ENCODE measurements at regions not wholly inside any gene's neighbourhood (a gene's known extent, or its start where the extent isn't known, plus 50 kb on each side); places are given as distances from the start of the nearest gene placed in this dataset.

DNA sequence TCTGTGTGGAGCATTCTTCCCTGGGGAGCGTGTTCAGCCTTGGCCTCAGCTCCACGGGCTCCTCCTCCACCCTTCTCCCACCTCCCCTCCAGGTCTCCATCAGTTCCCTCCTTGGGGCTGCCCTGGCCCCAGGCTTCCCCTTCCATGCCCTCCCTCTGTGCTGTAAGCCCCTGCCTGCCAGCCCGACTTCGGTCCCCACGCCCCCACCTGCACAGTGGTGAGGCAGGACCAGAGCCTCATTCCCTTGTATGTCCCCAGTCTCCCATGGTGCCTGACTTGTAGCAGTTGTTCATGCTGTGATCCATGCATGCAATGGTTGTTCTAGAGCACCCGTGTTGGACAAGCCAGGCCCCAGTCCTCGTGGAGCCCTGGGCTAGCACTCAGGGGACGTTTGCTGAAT is 199.4 kb downstream of the RBFOX3 start:
- DNase-seq (ENCODE audit: low spot score) (no peak), ATAC-seq (no peak)
- Mint-ChIP-seq H3K36me3 (no peaks in the 10 kb centered on the region), H3K9me3 (no peaks in the 10 kb centered on the region), H3K4me1 (peaks cover 17% of the 10 kb centered on the region; the same call in 1 of the 2 replicates), H3K27ac (no peak overlapping the region), H3K4me3 (no peak overlapping the region), H3K27me3 (ENCODE audit: low read depth) (peaks cover 3% of the 10 kb centered on the region; the same call in 1 of the 2 replicates)
- ChIA-PET POLR2A (no interaction called here), CTCF (interaction anchor here (2.1 kb wide), 1 partner anchor 10 kb away, joined by 18 read pairs; no protein-coding TSS in a partner anchor)
- no peak for TF ChIP-seq ETV6 (CRISPR knock-in tag; IDR thresholded peaks at IDR 0.05)
- no peak for TF ChIP-seq ZBTB21 (CRISPR knock-in tag; IDR thresholded peaks at IDR 0.05; ENCODE audit: borderline replicate concordance)
- TF ChIP-seq, protein P1, sequence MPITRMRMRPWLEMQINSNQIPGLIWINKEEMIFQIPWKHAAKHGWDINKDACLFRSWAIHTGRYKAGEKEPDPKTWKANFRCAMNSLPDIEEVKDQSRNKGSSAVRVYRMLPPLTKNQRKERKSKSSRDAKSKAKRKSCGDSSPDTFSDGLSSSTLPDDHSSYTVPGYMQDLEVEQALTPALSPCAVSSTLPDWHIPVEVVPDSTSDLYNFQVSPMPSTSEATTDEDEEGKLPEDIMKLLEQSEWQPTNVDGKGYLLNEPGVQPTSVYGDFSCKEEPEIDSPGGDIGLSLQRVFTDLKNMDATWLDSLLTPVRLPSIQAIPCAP (CRISPR knock-in tag; IDR thresholded peaks at IDR 0.05): no peak
- TF ChIP-seq CREB1 (CRISPR knock-in tag; IDR thresholded peaks at IDR 0.05): no peak
- TF ChIP-seq, protein P2, sequence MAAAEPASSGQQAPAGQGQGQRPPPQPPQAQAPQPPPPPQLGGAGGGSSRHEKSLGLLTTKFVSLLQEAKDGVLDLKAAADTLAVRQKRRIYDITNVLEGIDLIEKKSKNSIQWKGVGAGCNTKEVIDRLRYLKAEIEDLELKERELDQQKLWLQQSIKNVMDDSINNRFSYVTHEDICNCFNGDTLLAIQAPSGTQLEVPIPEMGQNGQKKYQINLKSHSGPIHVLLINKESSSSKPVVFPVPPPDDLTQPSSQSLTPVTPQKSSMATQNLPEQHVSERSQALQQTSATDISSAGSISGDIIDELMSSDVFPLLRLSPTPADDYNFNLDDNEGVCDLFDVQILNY (CRISPR knock-in tag; IDR thresholded peaks at IDR 0.05): no peak

DNA sequence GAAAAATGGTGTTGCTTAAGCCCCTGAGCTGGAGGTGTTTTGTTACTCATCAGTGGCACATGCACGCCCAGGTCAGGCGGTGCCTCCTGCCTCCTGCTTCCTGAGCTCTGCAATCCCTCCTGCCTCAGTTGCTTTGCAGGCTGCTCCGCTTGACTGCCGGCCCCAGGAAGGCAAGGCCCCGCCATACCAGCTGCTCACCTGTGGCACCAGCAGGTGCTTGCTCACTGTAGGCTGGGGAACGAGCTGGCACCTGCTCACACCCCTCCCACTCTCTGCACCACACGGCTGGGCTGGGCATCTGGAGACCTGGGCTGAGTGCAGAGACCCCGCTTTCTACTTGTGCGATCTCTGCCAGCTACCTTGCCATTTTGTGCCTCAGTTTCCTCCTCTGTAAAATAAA is 200.2 kb downstream of the RBFOX3 start:
- ATAC-seq: no peak
- no peak overlapping the region for H3K4me3 Mint-ChIP-seq
- CTCF ChIA-PET: interaction anchor here (0.7 to 2.1 kb wide), 3 partner anchors 9 to 248 kb away, joined by 3 to 18 read pairs (median 4); no protein-coding TSS in a partner anchor

More for the DNA sequence above, 200.2 kb downstream of the RBFOX3 start:
- POLR2A ChIA-PET: no interaction called here
- TF ChIP-seq JAZF1 (CRISPR knock-in tag; IDR thresholded peaks at IDR 0.05): no peak
- TF ChIP-seq, protein P3, sequence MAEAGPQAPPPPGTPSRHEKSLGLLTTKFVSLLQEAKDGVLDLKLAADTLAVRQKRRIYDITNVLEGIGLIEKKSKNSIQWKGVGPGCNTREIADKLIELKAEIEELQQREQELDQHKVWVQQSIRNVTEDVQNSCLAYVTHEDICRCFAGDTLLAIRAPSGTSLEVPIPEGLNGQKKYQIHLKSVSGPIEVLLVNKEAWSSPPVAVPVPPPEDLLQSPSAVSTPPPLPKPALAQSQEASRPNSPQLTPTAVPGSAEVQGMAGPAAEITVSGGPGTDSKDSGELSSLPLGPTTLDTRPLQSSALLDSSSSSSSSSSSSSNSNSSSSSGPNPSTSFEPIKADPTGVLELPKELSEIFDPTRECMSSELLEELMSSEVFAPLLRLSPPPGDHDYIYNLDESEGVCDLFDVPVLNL (CRISPR knock-in tag; IDR thresholded peaks at IDR 0.05; ENCODE audit: borderline replicate concordance, low read depth): no peak
- TF ChIP-seq, protein P4, sequence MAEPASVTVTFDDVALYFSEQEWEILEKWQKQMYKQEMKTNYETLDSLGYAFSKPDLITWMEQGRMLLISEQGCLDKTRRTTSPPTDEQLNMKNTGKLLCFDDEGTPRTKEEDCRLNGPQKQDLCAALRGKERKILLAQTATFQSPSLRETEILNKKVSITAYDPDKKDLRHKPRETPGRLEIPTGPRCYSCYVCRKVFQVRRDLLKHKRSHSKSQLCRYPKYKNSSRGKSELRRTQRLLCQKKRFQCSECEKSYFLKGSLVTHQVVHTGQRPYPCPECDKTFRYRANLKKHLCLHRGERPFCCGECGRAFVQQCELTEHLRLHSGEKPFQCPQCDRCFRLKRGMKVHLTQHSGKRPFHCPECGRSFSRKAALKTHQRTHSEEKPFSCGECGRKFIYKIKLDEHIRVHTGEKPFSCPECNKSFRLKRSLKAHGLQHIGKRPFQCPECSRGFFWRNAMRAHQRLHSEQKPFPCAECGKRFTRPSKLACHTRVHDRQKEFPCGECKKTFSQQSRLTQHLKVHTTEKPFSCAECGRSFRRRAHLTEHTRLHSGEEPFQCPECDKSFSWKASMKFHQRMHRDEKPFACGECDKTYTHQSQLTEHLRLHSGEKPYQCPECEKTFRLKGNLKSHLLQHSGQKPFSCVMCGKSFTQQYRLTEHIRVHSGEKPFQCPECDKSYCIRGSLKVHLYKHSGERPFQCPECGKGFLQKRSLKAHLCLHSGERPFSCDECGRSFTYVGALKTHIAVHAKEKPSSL (CRISPR knock-in tag; conservative IDR thresholded peaks at IDR 0.05): no peak
- TF ChIP-seq TEAD1 (CRISPR knock-in tag; IDR thresholded peaks at IDR 0.05): no peak
- no peak for TF ChIP-seq FOXJ3 (CRISPR knock-in tag; IDR thresholded peaks at IDR 0.05; ENCODE audit: borderline replicate concordance)
- no peak for TF ChIP-seq SP1 (CRISPR knock-in tag; conservative IDR thresholded peaks at IDR 0.05)
- no peak for TF ChIP-seq RELA (CRISPR knock-in tag; IDR thresholded peaks at IDR 0.05; ENCODE audit: borderline replicate concordance)
- no peak for TF ChIP-seq ZNF671 (CRISPR knock-in tag; IDR thresholded peaks at IDR 0.05)
- TF ChIP-seq, protein P5, sequence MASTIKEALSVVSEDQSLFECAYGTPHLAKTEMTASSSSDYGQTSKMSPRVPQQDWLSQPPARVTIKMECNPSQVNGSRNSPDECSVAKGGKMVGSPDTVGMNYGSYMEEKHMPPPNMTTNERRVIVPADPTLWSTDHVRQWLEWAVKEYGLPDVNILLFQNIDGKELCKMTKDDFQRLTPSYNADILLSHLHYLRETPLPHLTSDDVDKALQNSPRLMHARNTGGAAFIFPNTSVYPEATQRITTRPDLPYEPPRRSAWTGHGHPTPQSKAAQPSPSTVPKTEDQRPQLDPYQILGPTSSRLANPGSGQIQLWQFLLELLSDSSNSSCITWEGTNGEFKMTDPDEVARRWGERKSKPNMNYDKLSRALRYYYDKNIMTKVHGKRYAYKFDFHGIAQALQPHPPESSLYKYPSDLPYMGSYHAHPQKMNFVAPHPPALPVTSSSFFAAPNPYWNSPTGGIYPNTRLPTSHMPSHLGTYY (CRISPR knock-in tag; IDR thresholded peaks at IDR 0.05): no peak
- no peak for TF ChIP-seq ZNF317 (CRISPR knock-in tag; IDR thresholded peaks at IDR 0.05; ENCODE audit: borderline replicate concordance, low read depth)
- TF ChIP-seq GTF2I (CRISPR knock-in tag; conservative IDR thresholded peaks at IDR 0.05): no peak
- TF ChIP-seq NR1H2 (CRISPR knock-in tag; IDR thresholded peaks at IDR 0.05): no peak
- TF ChIP-seq, protein P6, sequence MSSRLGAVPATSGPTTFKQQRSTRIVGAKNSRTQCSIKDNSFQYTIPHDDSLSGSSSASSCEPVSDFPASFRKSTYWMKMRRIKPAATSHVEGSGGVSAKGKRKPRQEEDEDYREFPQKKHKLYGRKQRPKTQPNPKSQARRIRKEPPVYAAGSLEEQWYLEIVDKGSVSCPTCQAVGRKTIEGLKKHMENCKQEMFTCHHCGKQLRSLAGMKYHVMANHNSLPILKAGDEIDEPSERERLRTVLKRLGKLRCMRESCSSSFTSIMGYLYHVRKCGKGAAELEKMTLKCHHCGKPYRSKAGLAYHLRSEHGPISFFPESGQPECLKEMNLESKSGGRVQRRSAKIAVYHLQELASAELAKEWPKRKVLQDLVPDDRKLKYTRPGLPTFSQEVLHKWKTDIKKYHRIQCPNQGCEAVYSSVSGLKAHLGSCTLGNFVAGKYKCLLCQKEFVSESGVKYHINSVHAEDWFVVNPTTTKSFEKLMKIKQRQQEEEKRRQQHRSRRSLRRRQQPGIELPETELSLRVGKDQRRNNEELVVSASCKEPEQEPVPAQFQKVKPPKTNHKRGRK (CRISPR knock-in tag; IDR thresholded peaks at IDR 0.05; ENCODE audit: borderline replicate concordance): no peak
- TF ChIP-seq, protein P7, sequence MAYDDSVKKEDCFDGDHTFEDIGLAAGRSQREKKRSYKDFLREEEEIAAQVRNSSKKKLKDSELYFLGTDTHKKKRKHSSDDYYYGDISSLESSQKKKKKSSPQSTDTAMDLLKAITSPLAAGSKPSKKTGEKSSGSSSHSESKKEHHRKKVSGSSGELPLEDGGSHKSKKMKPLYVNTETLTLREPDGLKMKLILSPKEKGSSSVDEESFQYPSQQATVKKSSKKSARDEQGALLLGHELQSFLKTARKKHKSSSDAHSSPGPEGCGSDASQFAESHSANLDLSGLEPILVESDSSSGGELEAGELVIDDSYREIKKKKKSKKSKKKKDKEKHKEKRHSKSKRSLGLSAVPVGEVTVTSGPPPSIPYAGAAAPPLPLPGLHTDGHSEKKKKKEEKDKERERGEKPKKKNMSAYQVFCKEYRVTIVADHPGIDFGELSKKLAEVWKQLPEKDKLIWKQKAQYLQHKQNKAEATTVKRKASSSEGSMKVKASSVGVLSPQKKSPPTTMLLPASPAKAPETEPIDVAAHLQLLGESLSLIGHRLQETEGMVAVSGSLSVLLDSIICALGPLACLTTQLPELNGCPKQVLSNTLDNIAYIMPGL (CRISPR knock-in tag; IDR thresholded peaks at IDR 0.05): no peak
- TF ChIP-seq, protein P2 (CRISPR knock-in tag; IDR thresholded peaks at IDR 0.05): no peak
- TF ChIP-seq, protein P8, sequence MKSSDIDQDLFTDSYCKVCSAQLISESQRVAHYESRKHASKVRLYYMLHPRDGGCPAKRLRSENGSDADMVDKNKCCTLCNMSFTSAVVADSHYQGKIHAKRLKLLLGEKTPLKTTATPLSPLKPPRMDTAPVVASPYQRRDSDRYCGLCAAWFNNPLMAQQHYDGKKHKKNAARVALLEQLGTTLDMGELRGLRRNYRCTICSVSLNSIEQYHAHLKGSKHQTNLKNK (CRISPR knock-in tag; IDR thresholded peaks at IDR 0.05): no peak
- no peak for TF ChIP-seq NFATC4 (CRISPR knock-in tag; IDR thresholded peaks at IDR 0.05)
- DNase-seq (ENCODE audit: low spot score): no peak
- Mint-ChIP-seq H3K27me3 (ENCODE audit: low read depth) (peaks cover 3% of the 10 kb centered on the region; the same call in 1 of the 2 replicates), H3K9me3 (peaks cover 7% of the 10 kb centered on the region), H3K36me3 (no peaks in the 10 kb centered on the region), H3K4me1 (peaks cover 17% of the 10 kb centered on the region; the same call in 1 of the 2 replicates), H3K27ac (no peak overlapping the region)

All from WTC11 (cell line).